GM18508 (cell line): ENCODE measurements at regions not wholly inside any gene's neighbourhood (a gene's known extent, or its start where the extent isn't known, plus 50 kb on each side); places are given as distances from the start of the nearest gene placed in this dataset.

ENCODE experiments used
- ATAC-seq: cut with Tn5 transposase; IDR thresholded peaks from one replicate; pipeline ENCODE4 v1.9.1; 2021; ENCODE audit warnings: moderate number of reproducible peaks; ENCODE audit not compliant: insufficient read depth, unreplicated experiment

GRCh38 chr6:40197371-40197770 lies 263.1 kb upstream of the MOCS1 start:
- ATAC-seq: no peak

GRCh38 chr6:40196135-40196518 lies 261.9 kb upstream of the MOCS1 start:
- no peak for ATAC-seq

- no peak for ATAC-seq
Measured at GRCh38 chr6:40195428-40196134, 261.3 kb upstream of the MOCS1 start.

- no peak for ATAC-seq
Measured at GRCh38 chr6:40194447-40195170, 260.3 kb upstream of the MOCS1 start.

- ATAC-seq: no peak
Measured at GRCh38 chr6:40192516-40192915, 258.3 kb upstream of the MOCS1 start.

- no peak for ATAC-seq
Measured at GRCh38 chr6:40188931-40189330, 254.7 kb upstream of the MOCS1 start.

GRCh38 chr6:40187535-40188144 lies 253.4 kb upstream of the MOCS1 start:
- ATAC-seq: no peak

- ATAC-seq: no peak
Measured at GRCh38 chr6:40185486-40185885, 251.2 kb upstream of the MOCS1 start.

GRCh38 chr6:40183902-40184301 lies 249.6 kb upstream of the MOCS1 start:
- no peak for ATAC-seq

GRCh38 chr6:40181367-40181766 lies 247.1 kb upstream of the MOCS1 start:
- no peak for ATAC-seq

GRCh38 chr6:40180271-40180670 lies 246.0 kb upstream of the MOCS1 start:
- ATAC-seq: no peak

- ATAC-seq: no peak
Measured at GRCh38 chr6:40179496-40179895, 245.2 kb upstream of the MOCS1 start.

GRCh38 chr6:40177598-40177997 lies 243.3 kb upstream of the MOCS1 start:
- no peak for ATAC-seq

GRCh38 chr6:40176152-40176551 lies 241.9 kb upstream of the MOCS1 start:
- ATAC-seq: no peak

GRCh38 chr6:40172272-40172671 lies 238.0 kb upstream of the MOCS1 start:
- ATAC-seq: no peak

GRCh38 chr6:40171343-40171742 lies 237.1 kb upstream of the MOCS1 start:
- ATAC-seq: no peak

- no peak for ATAC-seq
Measured at GRCh38 chr6:40170856-40171255, 236.6 kb upstream of the MOCS1 start.

GRCh38 chr6:40169878-40170277 lies 235.6 kb upstream of the MOCS1 start:
- no peak for ATAC-seq

- ATAC-seq: no peak
Measured at GRCh38 chr6:40166963-40167362, 232.7 kb upstream of the MOCS1 start.

GRCh38 chr6:40165036-40165709 lies 230.9 kb upstream of the MOCS1 start:
- no peak for ATAC-seq

GRCh38 chr6:40164345-40164755 lies 230.1 kb upstream of the MOCS1 start:
- ATAC-seq: no peak
